ENCODE measurements at regions not wholly inside any gene's neighbourhood (a gene's known extent, or its start where the extent isn't known, plus 50 kb on each side); places are given as distances from the start of the nearest gene placed in this dataset.

DNA sequence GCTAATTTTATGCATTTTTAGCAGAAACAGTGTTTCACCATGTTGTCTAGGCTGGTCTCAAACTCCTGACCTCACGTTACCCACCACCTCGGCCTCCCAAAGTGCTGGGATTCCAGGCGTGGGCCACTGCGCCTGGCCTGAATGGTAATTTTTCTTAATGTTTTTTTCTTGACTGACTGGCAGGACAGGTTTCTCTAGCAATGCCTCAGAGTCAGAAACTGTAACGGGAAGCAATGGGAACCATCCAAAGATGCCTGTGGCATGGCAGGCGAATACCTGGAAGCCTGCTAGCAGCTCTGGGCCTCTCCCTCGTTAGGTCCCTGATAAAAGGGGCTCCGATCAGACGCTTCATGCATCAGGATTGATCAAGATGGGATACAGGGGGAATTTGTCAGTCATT, 639.2 kb downstream of the NR2F1-AS1 start:
- Histone ChIP-seq H2AFZ (ENCODE audit: low read depth, low read length) (no peak overlapping the region), H3K79me2 (ENCODE audit: control insufficient read depth, insufficient read depth, low read length) (no peaks in the 10 kb centered on the region), H3K36me3 (ENCODE audit: control insufficient read depth in 2 of 2, extremely low read depth in 1 of 2, insufficient read depth in 2 of 2, low read length in 2 of 2) (no peaks in the 10 kb centered on the region), H3K4me3 (replicated peaks in 1 of 3; ENCODE audit: insufficient read depth in 1 of 3, low read depth in 1 of 3, low read length in 3 of 3) (no peak overlapping the region), H3K9ac (replicated peaks; ENCODE audit: extremely low read depth, insufficient read depth, low read length) (no peak overlapping the region), H3K4me1 (ENCODE audit: control insufficient read depth, extremely low read depth, insufficient read depth, low read length) (peaks cover 20% of the 10 kb centered on the region), H3K4me2 (ENCODE audit: insufficient read depth, low read length) (no peak overlapping the region), H3K9me1 (replicated peaks; ENCODE audit: control insufficient read depth, extremely low read depth, insufficient read depth, low read length) (no peaks in the 10 kb centered on the region), H3K9me3 (replicated peaks; ENCODE audit: control insufficient read depth, insufficient read depth, low read length) (no peaks in the 10 kb centered on the region), H3K27ac (ENCODE audit: insufficient read depth, low read depth, low read length) (no peak overlapping the region), H3K27me3 (ENCODE audit: control insufficient read depth in 2 of 2, insufficient read depth in 2 of 2, low read length in 2 of 2) (no peaks in the 10 kb centered on the region), H4K20me1 (replicated peaks; ENCODE audit: control insufficient read depth, extremely low read depth, insufficient read depth, low read length) (no peaks in the 10 kb centered on the region)
- no peak for FAIRE-seq
- intact Hi-C loops (cut with micrococcal nuclease) (no loop called here), dilution Hi-C loops (cut with MboI; ENCODE audit: extremely low pct_ligation_motif_present, low sequenced_read_pairs) (no loop called here)
- DNase-seq (ENCODE audit: low read depth, low spot score), result no peak
- POLR2A ChIA-PET, result no interaction called here
- CTCF ChIA-PET, result no interaction called here
- no peak for TF ChIP-seq JUN (IDR thresholded peaks at IDR 0.05; ENCODE audit: borderline replicate concordance, insufficient read depth, insufficient read length, low read depth)
- no peak for TF ChIP-seq POLR2AphosphoS5 (IDR thresholded peaks at IDR 0.05; ENCODE audit: insufficient read depth, low read depth, low read length)
- TF ChIP-seq FOS (IDR thresholded peaks at IDR 0.05; ENCODE audit: borderline replicate concordance, insufficient read depth, low read length), result no peak
- TF ChIP-seq, protein P1, sequence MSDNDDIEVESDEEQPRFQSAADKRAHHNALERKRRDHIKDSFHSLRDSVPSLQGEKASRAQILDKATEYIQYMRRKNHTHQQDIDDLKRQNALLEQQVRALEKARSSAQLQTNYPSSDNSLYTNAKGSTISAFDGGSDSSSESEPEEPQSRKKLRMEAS (IDR thresholded peaks at IDR 0.05; ENCODE audit: insufficient read depth, insufficient read length), result no peak
- TF ChIP-seq MYC (IDR thresholded peaks at IDR 0.05; ENCODE audit: low read depth, low read length), result no peak
- no peak for TF ChIP-seq GATA2 (IDR thresholded peaks at IDR 0.05; ENCODE audit: insufficient read depth, insufficient read length, low read depth, low read length)
- TF ChIP-seq, protein P2, sequence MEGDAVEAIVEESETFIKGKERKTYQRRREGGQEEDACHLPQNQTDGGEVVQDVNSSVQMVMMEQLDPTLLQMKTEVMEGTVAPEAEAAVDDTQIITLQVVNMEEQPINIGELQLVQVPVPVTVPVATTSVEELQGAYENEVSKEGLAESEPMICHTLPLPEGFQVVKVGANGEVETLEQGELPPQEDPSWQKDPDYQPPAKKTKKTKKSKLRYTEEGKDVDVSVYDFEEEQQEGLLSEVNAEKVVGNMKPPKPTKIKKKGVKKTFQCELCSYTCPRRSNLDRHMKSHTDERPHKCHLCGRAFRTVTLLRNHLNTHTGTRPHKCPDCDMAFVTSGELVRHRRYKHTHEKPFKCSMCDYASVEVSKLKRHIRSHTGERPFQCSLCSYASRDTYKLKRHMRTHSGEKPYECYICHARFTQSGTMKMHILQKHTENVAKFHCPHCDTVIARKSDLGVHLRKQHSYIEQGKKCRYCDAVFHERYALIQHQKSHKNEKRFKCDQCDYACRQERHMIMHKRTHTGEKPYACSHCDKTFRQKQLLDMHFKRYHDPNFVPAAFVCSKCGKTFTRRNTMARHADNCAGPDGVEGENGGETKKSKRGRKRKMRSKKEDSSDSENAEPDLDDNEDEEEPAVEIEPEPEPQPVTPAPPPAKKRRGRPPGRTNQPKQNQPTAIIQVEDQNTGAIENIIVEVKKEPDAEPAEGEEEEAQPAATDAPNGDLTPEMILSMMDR (IDR thresholded peaks at IDR 0.05; ENCODE audit: extremely low read depth in 1 of 2, insufficient read depth in 1 of 2, low read depth in 1 of 2, low read length in 2 of 2), result no peak
- BruUV-seq (replicated peaks), result no TSS peak

All from endothelial cell of umbilical vein (primary cell).